GM20000 (cell line): ENCODE measurements at regions not wholly inside any gene's neighbourhood (a gene's known extent, or its start where the extent isn't known, plus 50 kb on each side); places are given as distances from the start of the nearest gene placed in this dataset.

Experiments used
- DNase-seq: peaks from one replicate; pipeline ENCODE4 v3.0.0; 2012; ENCODE audit warnings: low spot score
- CTCF ChIP-seq: IDR thresholded peaks from 2 replicates; pipeline ENCODE4 v1.5.1; 2012; ENCODE audit warnings: mild to moderate bottlenecking, control low read depth; ENCODE audit errors: extremely low read depth, missing control alignments

DNA sequence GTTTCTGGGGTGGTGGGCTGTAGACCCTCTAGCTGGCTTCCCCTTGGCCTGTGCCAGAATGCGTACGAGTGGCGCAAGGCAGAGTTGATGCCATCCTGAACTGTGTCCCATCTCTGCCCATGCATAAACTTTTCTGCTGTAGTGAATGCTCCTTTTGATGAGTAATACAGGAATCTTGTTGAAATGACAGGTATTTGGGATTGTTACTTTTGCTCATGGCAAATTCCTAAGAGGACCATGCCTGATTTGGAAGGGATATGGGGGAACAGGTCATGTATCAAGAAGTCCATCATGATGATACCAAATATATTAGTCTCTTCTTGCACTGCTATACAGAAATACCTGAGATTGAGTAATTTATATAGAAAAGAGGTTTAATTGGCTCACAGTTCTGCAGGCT lies 648.0 kb downstream of the SLC4A3 start:
- no peak for DNase-seq
- TF ChIP-seq CTCF = no peak

GRCh38 chr2:220276741-220277444 lies 649.5 kb downstream of the SLC4A3 start:
- no peak for DNase-seq
- no peak for TF ChIP-seq CTCF

DNA sequence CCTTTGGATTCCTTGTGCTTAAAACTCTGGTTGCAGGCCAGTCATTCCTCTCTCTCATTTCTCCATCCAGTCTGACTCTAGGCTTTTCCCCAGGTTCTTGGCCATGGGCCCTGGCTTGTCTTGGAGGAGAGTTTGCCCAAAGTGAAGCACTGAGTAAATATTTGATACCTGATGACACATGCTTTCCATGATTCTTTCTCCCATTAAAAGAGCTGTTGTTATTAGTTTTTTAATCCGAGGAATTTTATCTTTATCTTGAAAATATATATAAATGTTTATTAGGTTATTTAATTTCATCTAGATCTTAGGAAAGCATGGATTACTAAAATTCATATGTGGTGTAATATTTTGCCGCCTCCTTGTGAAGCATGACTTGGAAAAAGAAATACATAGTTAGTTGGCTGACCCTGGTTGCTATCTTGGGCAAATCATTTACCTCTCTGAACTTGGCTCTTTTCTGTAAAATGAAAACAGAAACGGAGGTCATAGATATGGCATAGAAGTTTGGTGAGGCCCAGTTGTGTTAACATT lies 650.1 kb downstream of the SLC4A3 start:
- DNase-seq = no peak
- no peak for TF ChIP-seq CTCF

DNA sequence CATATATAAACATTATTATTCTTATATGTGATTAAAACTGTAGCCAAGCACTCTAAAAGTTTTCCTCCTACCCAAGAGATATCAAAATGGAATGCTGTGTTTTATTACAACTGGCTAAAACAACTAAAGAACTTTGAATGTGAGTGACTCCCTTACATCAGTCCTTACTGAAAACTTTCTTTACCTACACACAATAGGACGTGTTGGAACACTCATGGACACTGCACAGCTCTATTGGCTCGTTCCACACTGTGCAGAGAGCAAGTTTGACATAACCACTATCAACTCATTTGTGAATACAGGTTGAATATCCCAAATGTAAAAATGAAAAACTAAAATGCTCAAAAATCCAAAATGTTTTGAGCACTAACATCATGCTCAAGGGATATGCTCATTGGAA lies 650.6 kb downstream of the SLC4A3 start:
- DNase-seq = no peak
- TF ChIP-seq CTCF = no peak

GRCh38 chr2:220279372-220279771 lies 651.9 kb downstream of the SLC4A3 start:
- DNase-seq = no peak
- no peak for TF ChIP-seq CTCF

GRCh38 chr2:220279840-220280239 lies 652.4 kb downstream of the SLC4A3 start:
- no peak for DNase-seq
- TF ChIP-seq CTCF = no peak

- TF ChIP-seq CTCF = no peak
- no peak for DNase-seq
These were observed 653.3 kb downstream of the SLC4A3 start for GRCh38 chr2:220280736-220281135.
